ENCODE measurements at regions not wholly inside any gene's neighbourhood (a gene's known extent, or its start where the extent isn't known, plus 50 kb on each side); places are given as distances from the start of the nearest gene placed in this dataset.

DNA sequence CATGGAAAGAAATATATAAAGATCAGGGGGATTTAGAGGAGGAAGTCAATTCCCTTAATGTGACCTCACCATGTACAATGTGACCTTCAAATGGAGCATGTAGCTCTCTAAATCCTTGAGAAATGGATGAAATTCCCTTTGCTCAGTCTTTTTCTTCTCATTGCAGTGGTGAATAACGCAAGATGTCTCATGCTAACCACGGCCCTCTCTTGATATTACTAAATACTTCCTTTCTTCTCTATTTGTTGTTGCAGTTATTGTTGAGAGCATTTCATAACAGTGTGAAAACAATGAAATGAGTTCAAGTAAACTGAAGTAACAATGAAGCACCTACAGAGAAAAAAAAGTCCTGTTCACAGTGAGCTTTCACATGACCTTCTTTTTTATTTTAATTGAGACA is 55.6 kb downstream of the ZNF281 start:
- no peak for DNase-seq

DNA sequence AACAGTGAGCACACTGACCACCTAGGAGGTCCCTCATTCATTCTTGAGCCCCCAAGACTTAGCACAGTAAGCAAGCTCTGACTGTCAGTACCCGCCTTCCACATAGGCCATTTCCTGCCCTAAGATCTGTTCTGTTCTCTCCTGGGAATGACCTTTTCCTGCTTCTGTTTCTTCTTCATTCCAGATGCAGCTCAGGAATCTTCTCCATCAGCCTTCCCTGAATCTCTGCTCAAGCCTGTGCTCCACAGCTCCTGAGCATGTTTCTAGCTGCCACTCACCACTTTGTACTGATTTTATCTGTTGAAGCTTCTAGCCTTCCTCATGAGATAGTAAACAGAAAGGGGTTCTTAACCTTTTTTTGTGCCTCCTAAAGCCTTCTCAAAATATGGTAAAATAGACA is 56.6 kb downstream of the ZNF281 start:
- DNase-seq, result peak; percentile 6

DNA sequence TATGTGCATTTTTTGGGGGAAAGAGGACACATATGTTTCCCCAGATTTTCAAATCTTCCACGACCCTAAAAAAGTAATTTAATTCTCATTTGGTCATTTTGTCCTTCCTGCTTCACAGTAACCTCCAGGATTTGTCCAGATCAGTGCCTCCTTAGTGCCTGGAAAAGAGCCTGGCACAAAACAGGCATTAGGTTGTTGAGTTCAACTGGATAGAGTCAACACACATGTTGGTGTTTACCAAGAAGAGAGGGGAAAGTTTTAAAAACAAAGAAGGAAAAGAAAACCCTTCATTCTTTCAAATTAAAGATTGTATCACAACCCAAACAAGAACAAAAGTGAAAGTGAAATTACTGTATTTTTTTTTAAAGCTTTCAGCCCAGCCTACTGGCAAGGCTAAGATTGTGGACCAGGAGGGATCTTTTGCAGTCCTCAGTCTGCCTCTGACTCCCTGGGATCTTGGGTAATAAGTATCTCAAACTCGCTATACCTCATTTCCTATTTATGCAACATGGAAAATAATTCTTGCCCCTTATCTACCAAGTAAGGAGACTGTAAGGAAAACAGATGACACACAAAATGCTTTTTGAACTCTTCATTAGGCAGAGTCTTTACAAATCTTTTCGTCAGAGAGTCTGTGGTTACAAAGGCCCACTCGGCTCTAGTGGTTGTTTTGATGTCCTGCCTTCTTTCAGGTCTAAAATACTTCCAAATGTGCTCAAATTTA is 57.8 kb downstream of the ZNF281 start:
- peak; percentile 45 for DNase-seq

DNA sequence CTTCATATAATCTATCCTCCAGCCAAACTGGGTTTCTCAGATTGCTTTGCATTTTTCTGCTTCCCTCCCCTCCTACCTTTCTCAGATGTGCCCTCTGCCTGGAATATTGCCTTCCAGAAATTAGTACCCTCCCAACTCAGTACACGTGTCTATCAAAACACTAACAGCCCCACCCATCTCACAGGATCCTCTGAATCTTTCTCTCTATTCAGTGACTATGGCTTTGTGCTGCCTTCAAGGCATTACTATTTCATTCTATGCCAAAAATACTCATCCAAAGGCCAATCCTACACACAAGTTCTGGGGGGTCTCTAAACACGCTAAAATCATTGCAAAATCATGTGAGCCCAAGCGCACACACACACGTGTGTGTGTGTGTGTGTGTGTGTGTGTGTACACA is 58.4 kb downstream of the ZNF281 start:
- DNase-seq, result no peak

DNA sequence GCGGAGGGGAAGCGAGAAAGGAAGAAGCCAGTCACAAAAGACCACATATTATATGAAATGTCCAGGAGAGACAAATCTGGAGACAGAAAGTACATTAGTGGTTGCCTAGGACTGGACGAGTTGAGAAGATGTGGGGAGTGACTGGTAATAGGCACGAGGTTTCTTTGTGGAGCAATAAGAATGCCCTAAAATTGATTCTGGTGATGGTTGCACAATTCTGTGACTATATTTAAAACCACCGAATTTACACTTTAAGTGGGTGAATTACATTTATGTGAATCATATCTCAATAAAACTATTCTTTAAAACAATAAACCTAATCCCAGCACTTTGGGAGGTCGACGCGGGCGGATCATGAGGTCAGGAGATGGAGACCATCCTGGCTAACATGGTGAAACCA is 63.1 kb downstream of the ZNF281 start:
- DNase-seq, result no peak

DNA sequence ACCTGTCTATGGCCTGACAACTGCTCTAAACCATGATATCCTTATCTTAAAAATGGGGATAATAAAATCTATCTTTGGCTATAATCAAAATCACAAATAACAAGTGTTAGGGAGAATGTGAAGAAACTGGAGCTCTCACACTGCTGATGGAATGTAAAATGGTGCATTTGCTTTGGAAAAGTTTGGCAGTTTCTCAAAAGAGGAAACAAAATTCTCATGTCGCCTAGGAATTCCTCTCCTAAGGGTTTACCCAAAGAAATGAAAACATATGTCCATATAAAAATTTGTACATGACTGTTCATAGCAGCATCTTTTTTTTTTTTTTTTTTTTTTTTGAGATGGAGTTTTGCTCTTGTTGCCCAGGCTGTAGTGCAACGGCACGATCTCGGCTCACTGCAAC is 64.3 kb downstream of the ZNF281 start:
- DNase-seq, result no peak

DNA sequence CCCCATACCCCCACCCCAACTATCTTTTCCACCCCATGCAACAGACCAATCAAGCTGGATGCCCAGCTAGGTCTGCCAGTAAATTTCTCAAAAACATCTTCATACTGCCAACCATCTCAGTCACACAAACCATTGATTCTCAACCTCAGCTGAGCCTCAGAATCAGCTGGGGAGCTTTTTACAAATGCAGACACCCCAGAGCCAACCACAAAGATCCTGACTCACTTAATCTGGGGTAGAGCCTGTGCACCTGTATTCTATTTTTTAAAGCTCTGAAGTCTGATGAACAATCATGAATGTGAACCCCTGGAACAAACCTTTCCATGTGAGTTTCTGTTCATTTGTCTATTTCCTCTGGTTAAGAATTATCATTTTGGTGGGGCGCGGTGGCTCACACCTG is 66.0 kb downstream of the ZNF281 start:
- no peak for DNase-seq

DNA sequence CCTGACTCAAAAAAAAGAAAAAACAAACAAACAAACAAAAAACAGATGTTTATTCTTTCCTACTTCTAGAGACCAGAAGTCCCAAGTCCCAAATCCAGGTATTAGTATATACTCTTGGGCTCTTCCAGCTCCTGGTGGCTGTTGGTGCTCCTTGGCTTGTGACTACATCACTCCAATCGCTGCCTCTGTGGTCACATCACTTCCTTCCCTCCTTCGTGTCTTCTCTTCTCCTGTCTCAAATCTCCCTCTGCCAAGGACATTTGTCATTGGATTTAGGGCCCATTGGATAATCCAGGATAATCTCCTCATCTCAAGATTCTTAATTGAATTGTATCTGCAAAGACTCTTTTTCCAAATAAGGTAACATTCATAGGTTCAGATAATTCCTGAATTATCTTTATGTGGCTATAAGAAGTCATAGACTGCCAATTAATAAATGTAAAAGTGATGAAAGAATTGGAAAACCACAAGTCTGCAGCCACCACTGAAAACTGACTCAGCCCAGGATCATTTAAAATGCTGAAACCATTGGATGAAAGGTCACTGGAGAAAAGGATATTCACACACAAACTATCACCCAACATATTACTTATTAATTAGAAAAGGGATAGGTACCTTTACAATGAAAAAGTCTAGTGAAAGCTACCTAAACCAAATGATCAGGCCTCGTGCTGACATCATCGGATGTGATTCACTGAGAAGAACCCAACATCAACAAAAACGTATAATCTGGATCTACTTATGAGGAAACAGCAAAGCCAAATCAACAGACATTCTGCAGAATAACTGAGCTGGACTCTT is 67.1 kb downstream of the ZNF281 start:
- no peak for DNase-seq

DNA sequence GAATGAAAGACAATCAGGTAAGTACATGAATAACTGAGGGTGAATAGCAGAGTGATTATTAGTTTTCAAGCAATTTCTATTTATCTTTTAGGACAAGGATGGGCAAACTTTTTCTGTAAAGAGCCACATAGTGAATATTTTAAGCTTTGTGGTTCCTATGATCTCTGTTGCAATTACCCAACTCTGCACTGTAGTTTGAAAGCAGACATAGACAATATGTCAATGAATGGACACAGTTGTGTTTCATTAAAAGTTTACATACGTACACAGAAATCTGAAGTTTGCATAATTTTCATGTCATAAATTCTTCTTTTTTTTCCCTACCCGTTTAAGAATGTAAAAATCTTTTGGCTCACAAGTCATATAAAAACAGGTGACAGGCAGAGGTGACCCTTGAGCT is 71.4 kb downstream of the ZNF281 start:
- no peak for DNase-seq

DNA sequence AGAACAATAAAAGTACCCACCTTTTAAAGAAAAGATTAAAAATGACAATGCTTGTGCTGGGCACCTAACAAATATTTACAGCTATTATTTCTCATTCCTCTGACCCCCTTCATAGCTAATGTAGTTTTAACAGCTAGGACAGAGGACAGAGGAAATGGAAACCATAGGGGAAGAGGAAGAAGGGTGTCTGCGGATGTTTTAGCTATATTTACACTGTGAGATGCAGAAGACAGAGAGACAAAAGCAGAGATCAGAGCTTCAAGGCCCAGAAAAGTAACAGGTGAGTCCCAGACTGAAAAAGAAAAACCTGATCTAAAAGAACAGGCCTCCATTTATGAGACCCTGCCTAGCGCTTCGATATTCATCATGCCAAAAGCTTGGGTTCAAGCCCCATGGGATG is 72.0 kb downstream of the ZNF281 start:
- no peak for DNase-seq

DNA sequence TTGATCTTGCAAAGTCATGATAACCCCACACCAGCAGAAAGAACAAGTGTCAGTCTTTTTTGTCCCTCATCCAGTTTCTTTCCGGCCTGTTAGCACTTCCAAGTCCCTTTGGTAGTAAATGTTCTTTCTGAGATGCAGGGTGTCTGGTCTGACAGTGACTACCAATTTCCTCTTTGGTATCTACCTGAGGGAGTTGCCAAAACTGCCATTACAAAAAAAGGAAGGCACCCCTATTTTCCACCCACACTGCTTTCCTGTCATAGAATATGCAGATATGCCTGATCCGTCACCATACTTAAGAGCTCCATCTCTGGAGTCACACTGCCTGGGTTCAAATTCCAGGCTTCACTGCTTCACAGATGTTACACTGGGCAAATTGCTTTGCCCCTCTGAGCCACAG is 72.4 kb downstream of the ZNF281 start:
- DNase-seq, result peak; percentile 9

DNA sequence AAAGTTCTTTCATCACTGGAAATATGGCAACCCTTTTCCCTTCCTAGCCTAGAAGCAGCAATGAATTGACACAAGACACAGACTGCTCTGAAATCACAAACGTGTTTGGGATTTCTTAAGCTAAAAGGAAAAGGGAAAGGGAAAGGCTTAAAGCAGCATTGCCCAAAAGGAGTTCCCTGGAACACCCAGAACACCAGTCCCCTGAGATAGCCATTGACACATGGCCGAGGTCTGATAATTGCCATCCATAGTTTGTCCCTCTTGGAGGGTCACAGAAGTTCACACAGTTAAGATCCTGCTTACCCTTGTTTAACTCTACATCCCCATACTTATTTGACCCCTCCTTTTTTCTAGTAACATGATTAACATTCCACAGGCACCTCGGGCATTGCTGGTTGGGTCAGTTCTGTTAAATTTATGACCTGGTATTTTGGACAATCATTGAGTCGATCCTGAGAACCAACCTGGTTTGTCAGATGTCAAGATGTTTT is 72.9 kb downstream of the ZNF281 start:
- peak; percentile 14 for DNase-seq

DNA sequence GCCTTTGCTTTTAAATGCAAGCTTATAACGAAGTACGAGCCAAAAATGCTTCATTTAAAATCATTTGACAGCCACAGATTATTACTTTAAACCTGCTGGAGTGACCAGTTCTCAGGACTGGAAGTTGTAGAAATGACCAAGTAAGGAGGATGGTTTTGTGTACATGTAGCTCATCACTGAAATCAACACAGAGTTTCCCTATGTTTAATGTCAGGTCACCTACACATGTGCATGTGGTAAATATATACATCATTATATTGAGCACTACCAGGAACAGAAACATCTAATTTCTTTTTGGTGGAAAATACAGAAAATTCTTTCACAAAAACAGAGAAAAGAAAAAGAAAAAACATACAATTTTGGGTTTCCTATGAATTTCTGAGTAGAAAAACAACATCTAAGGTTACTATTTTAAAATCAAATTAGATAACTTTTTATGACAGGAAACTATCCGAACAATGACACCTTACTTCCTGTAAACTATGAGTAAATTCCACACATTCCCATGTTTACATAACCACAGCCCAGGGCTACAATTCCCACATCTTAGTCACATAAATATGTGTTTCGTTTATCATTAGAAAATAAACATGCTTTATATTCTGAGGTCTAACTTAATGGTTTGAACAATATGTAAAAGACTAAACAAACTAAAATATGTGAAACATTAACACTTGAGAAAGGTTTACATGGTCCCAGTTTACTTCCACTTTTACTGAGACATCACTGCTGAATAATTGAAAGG is 73.6 kb downstream of the ZNF281 start:
- DNase-seq, result peak; percentile 65

DNA sequence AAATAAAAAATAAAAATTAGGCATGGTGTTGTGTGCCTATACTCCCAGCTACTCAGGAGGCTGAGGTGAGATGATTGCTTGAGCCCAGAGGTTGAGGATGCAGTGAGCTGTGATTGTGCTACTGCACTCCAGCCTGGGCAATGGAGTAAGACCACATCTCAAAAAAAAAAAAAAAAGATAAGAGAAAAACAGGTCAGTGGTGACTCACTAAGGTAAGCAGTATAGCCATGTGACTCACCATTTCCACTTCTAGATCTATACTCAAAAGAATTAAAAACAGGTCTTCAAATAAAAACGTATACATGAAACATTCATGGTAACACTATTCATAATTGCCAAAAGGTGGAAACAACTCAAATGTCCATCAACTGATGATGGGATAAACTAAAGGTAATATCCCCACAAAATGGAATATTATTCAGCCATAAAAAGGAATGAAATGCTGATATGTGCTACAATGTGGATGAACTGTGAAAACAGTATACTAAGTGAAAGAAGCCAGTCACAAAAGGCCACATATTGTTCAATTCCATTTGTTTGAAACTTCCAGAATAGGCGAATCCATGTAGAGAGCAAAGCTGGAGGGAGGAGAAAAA is 75.1 kb downstream of the ZNF281 start:
- no peak for DNase-seq

DNA sequence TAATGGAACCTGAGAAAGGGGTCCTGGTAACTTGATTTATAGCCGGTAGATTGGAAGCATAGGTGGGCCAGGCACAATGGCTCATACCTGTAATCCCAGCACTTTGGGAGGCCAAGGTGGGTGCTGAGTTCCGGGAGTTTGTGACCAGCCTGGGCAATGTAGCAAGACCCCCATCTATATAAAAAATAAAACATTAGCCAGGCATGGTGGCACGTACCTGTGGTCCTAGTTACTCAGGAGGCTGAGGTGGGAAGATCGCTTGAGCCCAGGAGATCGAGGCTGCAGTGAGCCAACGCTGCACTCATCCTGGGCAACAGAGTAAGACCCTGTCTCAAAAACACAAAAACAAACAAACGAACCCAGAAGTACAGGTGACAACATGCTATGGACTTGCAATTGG is 76.5 kb downstream of the ZNF281 start:
- no peak for DNase-seq

DNA sequence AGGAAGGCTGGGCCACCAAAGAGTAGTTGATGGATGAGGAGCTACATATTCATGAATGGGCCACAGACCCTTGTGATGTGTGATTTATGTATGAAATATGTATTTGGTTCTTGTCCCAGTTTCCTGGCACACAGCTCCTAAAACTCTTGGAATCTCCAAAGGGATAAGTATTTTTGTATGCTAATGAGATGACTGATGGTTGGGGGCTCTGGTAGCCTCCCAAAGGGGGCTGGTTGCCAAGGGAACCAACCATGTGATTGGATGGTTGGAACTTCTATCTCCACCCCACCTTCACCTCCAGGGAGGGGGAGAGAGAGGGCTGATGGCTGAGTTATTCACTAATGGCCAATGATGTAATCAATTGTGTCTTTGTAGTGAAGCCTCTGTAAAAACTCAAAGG is 77.1 kb downstream of the ZNF281 start:
- DNase-seq, result no peak

DNA sequence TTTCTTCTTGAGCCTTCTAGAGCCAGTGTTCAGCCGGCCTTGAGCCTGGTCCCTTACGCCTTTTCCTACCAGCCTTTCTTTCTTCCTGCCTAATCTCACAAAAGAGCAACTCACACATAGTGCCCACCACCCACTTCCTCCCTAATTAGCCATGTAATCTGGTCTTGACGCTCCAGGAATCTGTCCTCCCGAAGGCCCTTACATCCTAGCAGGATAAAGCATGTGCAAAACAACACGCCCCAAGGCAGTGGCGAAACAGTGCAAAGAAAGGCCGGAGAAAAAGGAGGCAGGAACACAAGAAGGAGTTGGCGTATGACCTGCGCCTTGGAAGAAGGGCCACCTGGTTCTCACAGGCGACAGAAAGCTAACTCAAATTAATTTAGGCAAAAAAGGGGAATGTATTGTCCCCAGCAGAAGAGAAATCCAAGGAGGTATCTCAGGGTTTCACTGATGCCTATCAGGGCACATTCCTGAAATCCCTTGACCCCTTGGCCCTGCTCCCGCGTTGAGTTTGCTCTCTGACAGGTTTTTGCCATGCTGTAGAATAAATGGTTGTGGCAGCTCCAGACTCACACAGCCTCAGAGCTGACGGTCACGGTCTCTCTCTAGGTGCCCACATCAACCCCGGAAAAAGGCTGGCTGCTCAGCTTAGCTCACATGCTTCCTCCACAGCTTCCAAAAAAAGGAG is 79.0 kb downstream of the ZNF281 start:
- DNase-seq, result no peak

DNA sequence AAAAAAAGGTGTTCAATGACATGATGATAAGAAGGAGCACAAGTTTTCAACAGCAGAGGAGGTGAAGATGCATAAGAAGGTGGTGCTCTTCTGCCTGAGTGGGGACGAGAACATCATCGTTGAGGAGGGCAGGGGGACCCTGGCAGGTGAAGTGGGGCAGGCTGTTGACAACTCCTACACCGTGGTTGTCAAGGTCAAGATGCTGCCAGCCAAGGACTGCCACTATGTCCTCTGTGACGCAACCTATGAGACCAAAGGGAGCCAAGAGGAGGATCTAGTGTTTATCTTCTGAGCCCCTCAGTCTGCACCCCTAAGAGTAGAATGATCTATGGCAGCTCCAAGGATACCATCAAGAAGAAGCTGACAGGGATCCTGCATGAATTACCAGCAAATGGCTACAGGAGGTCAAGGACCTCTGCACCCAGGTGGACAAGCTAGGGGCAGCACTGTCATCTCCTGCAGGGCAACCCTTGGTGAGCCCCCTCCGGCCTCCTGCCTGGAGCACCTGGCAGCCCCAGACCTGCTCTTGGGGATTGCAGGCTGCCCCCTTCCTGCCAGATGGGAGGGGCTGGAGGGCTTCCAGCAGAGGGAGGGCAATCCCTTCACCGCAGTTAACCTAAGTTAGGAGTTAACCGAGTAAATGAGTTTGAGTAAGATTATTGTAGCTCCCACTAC is 80.5 kb downstream of the ZNF281 start:
- no peak for DNase-seq

DNA sequence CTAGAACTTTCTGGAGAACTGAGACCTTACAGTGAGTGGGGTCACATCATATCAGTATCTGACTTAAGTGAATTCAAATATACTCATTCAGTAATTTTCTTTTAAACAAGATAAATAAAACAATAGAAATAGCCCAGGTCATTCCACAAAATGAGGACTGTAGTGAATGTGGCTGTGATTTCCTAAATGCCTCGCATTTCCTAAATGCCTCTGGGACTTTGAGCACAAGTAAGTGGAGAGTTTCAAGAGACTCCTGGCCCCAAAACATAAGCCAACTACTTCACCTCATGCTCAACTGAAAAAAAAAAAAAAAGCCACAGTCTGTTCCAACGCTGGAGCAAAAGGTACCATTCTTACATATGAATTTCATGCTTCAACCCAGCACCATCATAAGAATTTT is 81.5 kb downstream of the ZNF281 start:
- no peak for DNase-seq

DNA sequence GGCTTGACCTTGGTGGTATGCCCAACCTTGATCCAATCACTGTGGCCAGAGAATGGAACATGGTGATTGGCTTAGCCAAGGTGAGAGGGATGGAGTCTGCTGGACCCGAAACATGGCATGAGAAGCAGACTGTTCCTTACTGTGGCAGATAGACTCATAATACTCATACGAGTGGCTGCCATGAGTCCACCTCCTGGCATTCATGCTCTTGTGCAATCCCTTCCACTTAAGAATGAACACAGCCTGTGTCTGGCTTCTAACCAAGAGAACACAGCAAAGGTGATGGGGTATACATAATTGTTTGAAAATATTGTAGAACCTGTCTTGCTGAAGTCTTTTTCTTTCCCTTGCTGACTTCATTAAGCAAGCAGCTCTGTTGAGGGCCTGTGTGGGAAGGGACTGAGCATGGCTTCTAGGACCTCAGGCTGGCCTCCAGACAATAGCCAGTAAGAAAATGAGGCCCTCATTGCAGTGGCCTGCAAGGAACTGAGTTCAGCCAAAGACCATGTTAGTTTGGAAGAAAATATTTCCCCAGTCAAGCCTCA is 85.9 kb downstream of the ZNF281 start:
- DNase-seq, result no peak

DNA sequence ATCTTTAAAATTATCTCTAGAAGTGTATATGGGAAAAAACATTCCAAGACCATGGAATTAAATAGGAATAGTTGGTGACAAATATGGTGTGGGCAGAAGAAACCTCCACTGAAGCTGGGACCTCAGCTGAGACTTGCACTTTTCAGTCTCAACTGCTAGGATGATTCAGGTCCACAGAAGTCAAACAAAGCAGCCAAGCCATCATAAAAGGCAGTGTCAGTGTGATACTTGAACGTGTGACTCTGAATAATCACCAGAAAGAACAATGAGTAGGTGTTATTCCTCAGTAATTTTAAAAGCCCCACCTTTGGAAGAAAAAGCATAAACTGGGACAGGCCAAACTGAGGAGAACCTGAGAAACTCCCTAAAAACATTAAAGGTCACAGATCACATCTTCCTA is 90.7 kb downstream of the ZNF281 start:
- DNase-seq, result no peak

DNA sequence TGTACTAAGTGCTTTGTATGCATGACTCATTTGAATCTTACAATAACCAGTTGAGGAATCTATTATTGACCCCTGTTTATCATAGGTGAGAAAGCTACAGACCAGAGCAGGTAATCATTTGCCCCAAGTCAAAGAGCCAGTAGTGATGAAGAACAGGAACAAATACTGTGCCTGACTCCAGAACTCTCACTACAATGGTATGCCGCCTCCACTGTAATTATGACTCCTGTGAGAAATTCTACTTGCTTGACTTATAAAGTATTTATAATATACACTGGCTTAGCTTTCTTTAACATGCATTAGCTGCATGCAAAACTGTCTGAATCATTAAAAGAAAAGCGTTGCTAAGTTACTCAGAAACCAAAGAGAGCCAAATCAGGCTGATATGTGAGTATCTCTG is 92.6 kb downstream of the ZNF281 start:
- no peak for DNase-seq

Data from dermis blood vessel endothelial cell (primary cell).